ENCODE measurements at regions not wholly inside any gene's neighbourhood (a gene's known extent, or its start where the extent isn't known, plus 50 kb on each side); places are given as distances from the start of the nearest gene placed in this dataset.
A peak's percentile ranks its signal among the peaks of the same experiment; 100 is the strongest.

DNA sequence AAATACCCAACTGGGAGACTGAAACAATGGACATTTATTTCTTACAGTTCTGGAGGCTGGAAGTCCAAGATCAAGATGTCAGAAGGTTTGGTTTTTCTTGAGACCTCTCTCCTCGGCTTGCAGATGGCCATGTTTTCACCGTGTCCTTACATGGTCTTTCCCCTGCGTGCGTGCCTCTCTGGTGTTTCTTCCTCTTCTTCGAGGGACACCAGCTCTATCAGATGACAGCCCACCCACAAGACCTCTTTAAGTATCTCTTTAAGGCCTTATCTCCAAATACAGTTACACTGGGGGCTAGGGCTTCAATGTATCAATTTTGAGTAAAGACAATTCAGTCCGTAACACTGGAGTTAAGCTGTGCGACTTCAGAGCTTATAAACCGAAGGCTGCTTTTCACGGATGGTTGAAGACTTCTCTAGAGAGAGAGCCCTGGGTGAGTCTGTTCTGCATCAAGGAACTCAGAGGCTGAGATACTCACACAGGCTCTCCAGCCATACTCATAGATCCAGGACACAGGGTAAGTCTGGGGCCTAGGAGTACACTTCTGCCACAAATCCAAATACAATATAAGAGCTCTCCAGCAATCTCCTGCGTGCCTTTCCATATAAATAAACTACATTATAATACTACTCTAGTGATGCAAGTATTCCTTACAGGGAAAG, 339.9 kb upstream of the PKDCC start:
- DNase-seq, result no peak

DNA sequence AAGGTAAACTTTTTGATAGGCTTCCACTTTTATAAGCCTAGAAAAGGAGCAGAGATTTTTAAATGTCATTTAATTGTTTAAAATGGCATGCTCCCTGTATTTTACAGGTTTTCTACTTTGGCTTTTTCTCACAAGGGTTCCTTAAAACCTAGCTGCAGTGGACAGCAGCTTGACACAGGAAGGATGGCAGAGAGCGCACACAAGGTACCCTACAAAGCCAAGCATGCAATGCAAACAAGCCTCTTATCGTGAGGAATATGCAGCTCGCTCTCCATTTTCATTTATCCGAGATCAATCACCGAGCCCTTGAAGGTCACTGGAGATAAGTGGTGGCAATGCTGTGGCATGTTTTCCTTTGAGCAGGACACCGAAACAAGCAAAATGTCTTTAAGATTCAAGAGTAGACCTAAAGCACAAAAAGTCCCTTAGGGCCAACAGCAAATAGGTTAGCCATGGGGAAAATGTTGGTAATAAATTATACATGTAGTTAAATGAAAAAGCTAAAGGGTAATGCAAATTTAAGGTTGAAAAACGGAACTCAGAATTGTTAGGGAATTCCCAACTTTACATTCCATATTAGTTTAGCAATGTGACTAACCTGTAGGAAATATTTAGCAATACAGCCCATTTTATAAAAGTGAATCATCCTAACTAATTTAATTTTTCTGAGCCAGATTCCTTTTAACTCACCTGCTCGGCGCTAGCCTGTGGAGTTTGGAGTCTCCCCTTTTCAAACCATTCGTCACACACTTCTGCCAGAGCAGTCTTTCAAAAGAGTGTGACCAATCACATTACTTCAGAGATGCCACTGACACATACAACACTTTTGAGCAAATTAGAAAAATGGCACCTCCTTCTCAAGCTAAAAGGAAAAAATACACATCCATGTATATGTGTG, 337.9 kb upstream of the PKDCC start:
- DNase-seq, result no peak

DNA sequence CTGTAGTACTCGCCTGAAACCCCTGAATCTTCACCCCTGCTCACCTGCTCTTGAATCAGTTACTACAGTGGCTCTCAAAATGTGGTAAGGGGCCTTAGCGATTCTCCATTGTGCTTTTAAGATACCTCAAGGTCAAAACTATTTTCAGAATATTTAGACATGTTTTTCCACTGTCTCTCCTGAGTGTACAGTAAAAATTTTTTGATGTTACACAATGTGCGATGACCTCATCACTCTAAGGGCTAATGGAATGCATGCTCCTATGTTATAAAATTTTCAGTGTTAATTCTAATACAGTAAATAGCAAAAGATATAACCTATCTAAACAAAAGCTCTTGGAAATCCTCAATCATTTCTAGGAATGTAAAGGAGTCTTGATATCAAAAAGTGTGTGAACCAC, 336.9 kb upstream of the PKDCC start:
- DNase-seq, result no peak

DNA sequence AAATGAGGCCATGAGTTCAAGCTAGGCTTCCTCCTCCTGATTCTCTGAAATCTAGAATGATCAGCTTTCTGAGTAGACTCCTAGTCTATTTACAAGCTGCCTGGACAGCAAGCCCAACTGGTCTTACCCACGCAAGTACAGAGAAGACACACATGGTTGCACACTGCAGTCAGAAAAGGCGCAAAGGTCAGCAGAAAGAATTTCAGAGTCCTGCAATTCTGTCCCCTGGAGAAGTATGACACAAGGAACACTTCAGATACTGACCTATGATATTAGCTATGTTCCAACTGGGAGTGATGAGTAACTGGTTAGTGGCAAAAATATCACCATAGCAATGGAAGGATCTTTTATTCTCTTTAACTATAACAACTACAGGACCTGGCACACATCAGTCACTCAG, 336.1 kb upstream of the PKDCC start:
- DNase-seq, result no peak

DNA sequence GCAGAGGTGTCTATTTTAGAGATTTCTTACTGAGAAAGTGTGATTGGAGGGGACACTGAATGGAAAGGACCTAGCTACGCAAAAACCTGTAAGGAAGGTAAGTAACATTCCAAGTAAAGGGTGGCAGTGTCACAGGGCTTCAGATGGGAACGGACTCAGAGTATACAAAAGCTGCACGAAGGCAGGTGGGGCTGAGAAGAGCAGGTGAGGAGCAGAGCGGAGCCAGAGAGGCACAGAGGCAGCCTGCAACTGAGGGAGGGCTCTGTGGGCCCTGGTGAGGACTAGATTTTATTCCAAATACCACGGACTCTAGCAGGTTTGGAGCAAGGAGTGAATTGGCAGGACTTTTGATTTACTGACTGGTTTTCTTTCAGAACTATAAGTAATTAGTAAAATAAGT, 331.3 kb upstream of the PKDCC start:
- peak; percentile 25 for DNase-seq

DNA sequence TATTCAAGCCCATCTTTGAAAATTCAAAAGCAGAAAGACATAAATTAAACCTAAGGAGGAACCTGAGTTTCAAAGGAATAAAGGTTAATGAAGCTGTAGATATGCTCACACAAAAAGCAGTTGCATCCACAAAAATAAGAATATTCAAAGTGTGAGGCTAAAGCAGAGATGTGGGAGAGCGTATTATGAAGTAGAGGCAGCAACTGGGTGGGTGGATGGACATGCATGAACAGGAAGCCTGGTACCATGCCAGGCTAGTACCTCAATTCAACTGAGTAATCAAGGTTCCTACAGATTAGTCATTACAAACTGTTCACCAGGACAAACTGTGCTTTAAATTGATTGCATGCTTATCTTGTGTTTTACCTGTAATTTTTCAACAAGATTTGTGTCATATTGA, 330.0 kb upstream of the PKDCC start:
- no peak for DNase-seq

DNA sequence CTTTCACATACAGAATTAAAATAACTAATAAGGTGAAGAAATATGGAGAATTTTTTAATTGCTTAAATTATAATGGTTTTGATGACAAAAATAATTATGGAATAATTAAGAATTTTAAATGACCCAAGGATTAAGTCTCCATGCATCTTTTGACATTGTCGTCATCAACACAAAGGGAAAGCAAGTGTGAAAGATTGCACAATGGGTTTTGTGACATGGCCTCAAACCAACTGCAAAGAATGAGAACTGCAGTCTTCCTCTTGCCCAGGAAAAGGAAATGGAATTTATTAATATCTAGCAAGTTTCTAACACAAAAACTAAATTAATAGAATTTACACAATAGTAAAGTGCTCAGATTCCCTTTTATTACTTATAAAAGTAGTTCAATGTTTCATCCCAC, 329.1 kb upstream of the PKDCC start:
- DNase-seq, result no peak

DNA sequence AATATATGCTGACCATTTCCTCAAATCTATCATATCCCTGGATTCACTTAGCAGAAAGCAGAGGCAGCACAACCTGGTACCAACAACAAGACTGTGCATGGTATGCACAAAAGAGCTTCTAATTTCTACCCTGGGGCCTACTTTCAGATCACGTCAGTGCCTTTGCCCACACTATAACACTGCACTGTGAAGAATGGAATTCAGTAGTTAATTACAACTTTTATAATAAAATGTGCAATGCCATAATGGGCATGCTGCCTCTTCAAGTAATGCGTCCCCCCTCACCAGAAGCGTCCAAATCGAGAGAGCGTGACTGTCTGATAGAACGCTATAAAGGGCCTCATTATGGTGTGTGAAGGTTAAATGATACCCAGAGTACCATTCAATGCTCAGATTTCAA, 328.1 kb upstream of the PKDCC start:
- no peak for DNase-seq

DNA sequence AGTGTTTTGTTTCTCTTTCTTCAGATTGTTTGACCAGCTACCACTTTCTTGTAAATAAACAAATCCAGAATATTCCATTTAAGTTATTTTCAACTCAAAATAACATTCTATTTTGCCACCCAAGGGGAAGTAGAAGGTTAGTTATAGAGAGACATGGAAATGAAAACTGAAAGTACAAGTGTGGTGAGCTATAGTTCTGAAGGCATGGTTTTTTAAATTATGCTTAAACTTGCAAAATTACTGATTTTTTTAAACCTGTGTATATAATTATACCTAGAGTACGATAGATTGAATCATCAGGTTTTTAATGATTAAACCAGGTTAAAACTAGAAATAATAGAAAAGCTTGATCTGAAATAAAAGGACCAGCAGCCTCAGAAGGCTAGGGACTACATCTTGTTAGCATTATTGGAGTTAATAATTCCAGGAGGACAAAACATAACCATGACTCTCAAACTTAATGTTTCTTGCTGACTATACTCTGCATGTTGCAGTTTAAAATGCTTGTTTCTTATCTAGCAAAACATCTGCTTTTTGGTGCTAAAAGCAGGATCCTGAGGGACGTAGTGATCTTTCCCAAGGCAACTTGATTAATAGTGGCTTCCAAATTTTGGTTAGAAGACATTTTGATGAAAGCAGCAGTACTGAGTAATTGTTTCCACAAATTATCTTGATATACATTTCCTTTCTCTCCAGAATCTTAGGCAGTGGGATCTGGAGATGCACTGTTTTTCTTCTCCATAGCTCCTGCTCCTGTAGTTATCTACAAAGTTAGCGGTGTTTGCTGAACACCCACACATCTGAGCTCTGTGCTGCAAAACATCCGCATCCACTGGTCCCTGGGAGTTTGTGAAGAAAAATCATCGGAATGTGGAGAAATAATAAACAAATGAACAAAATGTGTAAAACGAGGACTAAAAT, 327.2 kb upstream of the PKDCC start:
- no peak for DNase-seq

DNA sequence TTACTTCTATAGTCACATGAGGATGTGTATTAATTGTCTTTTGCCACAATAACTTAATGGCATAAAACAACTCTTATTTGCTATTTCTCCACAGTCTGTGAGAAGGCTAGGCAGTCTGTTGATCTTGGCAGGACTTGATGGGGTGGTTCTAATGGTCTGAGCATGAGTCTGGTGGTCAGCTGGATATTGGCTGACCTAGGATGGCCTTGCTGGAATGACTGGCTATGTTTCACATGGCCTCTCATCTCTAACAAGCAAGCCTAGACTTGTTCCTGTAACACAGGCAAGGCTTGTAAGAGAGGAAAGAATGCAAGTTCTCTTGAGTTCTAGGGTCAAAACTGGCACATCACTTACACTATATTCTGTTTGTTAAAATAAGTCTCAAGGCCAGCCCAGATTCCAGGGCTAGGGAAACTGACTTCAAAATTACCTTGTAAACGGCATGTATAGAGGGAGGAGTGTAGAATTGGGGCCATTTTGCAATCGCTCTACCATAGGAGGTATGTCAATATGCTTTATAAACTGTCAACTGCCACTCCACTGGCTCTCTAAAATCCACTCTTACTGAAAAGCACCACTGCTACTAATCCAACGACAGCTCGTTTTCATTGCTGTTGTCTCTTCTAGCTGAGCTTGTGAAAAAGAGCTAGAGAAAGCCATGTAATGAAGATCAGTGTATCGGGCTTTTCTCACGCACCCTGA, 325.0 kb upstream of the PKDCC start:
- no peak for DNase-seq

DNA sequence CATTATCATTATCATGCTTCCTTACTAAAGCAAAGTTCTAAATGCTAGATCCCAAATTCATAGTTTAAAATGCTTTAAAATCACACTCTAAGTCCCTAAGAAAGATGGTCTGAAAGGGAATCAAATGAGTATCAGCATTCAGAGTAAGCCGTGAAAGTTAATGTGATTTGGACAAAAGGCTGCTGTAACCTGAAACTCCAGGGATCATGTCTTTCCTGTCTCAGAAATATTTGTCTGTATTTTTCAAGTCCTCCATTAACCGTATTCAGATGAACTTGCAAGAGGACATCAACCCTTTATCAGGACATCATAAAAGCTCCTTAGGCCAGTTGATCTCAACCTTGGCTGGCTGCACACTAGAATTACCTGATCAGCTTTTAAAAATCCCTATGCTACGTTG, 324.3 kb upstream of the PKDCC start:
- no peak for DNase-seq

DNA sequence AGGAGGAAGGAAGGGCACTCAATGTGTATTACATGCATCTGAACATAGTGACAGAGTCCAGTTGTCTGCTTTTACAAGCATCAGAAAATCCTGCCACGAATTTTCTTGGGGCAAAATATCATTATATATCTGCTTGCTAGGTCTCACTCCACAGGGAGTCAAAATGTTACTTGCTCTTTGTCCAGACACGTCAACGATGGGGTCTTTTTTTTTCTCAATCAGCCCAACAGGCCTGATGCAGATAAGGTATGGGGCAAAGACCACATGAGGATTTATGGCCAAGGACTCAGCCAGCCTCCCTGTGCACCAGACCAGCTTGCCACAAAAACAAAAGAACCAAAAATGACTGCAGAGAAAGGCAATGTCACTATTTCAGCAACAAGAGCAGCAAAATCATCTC, 323.4 kb upstream of the PKDCC start:
- no peak for DNase-seq

DNA sequence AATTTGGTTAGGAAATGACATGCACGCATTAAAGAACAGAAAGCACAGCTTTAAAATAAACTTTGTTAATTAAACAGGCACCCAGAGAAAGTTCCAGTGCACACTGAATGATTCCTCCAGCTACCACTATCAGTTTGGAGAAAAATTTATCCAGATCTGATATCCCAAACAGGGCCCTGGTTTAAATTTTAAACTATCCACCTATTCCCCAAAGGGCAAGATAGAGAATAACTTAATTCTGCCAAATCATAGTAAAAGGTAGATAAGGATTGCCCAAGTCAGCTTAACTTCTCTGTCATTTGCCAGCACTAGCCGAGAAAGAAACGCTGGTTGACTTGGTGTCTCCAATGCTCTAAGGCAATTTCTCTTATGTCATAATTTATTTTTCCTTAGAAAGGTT, 321.9 kb upstream of the PKDCC start:
- DNase-seq, result no peak

DNA sequence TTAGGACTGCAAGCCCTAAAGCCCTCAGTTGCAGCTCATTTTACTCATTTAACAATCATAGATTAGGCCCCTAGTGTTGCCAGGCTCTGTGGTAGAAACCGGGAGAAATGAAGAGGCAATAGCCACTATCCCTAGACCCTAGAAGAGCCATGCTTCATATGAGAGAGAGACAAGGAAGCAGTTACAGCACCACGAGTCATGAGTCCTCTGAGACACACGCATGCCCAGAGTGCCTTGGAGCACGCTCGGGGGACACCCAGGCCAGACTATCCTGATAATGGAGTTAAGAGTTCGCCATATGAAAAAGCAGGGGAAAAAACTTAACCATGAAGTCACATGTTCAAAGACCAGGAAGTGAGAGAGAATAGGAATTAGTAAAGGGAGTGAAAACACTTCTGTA, 321.5 kb upstream of the PKDCC start:
- DNase-seq, result no peak

DNA sequence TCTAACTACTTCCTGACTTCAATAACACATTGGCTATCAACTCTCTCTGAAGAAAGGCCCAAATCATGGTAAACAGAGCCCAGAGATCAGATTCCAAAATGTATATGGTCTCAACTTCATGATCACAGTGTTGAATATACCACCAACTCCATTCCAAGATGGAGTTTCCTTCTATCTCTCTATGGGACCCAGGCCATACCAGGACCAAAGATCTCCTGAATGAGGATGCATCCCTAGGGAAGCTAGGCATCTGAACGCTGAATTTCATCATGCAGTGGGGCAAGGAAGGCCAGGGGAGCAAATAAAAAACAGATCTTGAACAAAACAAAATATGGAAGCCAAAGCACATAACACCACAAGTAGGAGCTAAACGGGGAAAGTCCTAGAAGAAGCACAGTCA, 320.7 kb upstream of the PKDCC start:
- no peak for DNase-seq

DNA sequence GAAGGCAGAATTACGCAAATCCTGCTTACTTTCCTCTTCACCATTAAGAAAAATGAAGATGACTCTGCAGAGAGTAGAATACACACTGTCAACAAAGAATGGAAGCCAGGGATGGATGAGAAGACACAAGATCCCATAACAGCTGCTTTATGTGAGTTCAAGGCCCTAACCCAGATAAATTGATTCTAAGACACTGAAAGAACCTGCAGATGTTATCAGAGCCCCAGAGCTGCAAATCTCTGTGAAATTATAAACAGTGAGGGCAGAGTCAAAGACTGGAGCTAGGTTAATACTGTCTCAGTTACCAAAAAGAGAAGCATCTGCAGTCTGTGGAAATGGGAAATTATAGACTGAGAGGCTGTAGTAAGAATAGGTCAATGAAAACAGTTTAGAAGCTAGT, 320.1 kb upstream of the PKDCC start:
- DNase-seq, result no peak

DNA sequence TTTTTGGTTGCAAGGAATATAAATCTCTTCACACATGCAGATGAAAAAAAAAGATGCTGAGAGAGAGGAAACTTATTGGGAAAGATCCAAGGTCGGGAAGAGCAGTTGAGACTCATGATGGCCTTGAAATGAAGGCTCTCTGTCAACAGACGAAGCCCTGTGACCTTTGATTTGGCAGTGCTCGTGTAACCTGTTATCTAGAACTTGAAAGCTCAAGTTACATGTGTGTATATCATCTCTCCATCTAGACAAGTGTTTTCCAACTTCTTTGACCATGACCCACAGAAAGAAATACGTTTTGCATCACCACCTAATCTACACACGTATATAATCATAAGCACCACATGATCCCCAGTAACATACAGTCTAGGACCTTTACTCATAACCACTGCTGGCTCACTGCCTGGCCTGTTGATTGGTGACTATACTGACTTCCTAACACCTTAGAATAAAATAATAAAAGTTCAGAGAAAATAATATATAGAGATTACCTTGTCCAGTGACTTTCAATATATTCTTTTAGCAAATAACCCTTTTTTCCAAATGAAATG, 319.0 kb upstream of the PKDCC start:
- DNase-seq, result no peak

DNA sequence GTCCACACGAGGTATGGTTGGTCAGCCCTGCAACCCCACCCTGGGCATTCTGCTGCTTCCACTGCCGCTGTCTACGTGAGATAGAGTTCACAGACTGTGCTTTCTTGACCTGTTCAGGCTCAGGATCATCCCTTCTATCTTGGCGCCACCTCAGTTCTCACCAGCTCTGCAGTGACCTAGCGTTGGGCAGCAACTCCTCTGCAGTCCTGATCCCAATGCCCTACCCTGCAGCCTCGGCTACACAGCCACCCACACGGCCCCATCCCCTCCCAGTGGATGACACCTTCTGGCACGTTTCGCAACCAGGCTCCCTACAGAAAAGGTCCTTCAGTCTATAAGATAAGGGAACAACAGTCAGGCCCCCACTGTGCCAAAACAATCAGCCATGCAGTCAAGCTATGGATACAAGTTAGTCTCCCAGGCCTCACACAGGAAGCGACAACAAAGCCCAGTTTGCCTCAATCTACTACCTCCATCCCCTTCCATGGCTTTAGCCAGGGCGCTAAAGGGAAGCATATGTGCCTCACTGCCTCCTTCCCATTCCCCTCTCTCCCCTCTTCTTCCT, 317.9 kb upstream of the PKDCC start:
- no peak for DNase-seq

DNA sequence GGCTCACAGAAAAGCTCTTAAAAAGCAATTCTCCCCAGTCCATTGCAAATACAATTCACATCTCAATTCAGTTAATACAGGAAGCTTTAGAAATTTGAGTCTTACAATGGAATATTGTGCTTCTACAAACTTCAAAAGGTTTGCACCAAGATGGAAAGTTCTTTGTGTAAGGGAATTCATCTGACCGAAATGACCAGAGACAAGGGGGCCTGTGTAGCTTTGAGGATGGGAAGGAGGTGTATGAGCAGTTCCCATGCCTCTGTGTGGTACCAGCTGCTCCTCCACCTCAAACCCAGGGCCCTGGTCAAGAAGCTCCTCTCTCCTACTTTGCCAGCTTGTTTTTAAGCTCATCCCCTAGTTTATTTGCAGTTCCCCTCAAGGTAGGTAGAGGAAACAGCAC, 312.8 kb upstream of the PKDCC start:
- DNase-seq, result no peak

DNA sequence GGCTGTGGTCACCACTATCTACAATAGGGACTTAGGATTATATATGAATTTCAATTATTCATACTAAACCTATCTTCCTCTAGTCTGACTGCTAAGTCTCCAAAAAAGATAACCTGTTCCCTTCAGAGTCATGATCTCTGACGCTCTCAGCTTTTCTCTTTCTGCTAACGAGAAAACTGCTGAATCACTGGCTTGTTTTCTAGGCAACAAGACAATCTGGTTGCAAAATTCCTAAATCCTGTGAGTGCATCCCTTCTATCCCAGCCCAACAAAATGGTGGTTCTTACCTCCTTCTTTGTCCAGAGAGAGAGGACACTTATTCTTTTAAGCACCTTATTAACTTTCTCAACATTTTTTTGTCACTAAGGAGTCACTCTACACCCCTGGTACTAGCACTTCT, 312.3 kb upstream of the PKDCC start:
- no peak for DNase-seq

DNA sequence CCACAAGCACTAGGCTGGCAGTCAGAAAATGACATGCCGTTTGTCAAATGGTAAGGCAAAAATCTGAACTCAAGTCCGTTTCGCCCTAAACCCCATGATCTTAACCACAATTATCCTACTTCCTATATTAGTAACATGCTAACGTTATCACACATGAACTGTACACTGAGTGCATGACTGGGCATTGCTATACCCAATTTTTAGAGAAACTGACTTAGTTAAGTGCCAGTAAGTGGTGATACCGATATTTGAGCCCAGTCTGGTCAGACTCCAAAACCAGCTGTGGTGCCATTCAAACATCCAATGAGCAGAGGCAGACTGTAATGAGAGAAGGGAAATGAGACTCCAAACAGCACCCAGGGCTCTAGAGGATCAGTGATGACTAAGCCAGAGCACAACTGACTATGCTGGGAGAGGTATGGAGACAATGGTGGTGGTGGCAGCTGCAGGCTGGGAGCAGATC, 311.7 kb upstream of the PKDCC start:
- DNase-seq, result no peak

DNA sequence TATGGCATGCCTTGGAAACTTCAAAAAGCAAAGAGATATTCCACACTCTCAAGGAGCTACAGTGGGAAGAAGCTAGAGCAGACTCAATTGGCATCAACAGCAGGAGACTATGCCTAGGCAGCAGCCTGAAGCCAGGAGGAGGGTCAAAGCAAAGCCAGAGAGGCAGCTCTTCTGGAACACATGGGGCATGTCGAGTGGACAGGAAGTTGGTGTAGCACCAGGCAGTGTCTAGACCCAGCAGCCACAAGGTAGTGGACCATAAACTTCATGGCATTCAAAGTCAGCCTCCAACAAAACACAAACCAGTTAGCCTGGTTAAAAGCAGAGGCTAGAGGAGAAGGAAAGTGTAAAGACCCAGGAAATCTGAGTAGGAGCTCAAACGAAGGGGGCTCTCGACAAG, 311.2 kb upstream of the PKDCC start:
- no peak for DNase-seq
